Activated T-cell treated with anti-CD3 and anti-CD28 coated beads for 4 hours (primary cell): ENCODE measurements at regions not wholly inside any gene's neighbourhood (a gene's known extent, or its start where the extent isn't known, plus 50 kb on each side); places are given as distances from the start of the nearest gene placed in this dataset.

Experiments used
- DNase-seq: peaks from one replicate; pipeline ENCODE4 v3.0.0-alpha.2; 2020

DNA sequence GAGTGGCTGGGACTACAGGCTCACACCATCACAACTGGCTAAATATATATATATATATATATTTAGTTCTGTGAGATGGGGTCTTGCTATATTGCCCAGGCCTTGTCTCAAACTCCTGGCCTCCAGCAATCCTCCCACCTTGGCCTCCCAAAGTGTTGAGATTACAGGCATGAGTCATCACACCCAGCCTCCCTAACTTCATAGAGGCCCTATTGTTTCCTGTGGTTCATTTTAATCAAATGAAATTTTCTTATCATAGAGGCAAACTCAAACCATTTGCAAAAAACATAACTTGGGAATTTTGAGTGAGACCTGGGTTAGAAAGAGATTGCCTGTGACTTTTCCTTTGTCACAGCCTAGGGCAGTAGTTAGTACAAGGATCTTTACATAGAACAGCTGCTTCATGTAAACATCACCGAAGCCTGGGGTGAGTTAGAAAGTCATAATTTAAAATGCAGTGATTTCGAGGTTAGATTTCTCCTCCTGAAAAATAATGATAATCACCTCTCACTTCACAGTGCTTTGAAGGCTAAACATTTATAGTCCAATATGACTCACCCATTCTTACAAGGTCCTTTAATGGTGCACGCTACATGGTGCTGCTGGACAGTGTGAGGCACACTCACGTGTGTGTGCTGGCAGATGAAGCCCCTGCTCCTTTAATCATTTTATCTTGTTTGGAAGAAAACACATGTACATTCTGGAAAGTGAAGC lies 188.9 kb downstream of the RHOU start:
- DNase-seq, result no peak

GRCh38 chr1:228925691-228926090 lies 190.4 kb downstream of the RHOU start:
- DNase-seq, result no peak

DNA sequence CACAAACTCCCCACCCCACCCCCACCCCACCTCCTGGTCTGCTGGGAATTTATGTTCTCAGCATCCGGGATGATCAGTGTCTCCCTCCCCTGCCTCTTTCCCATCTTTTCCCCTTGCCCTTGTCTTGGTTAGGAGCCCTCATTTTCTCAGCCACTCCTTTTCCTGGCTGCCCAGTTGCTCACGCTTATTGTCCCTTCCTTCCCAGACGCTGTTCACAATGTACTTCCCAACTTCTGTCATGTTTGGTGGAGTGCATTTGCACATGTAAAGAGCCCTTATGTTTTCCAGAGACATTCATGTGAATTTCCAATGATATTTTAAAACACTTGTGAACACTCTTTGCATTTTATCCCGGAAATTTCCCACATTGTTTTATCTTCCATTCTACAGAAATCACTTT lies 192.1 kb downstream of the RHOU start:
- DNase-seq, result no peak

GRCh38 chr1:228927946-228928898 lies 192.9 kb downstream of the RHOU start:
- DNase-seq, result no peak

DNA sequence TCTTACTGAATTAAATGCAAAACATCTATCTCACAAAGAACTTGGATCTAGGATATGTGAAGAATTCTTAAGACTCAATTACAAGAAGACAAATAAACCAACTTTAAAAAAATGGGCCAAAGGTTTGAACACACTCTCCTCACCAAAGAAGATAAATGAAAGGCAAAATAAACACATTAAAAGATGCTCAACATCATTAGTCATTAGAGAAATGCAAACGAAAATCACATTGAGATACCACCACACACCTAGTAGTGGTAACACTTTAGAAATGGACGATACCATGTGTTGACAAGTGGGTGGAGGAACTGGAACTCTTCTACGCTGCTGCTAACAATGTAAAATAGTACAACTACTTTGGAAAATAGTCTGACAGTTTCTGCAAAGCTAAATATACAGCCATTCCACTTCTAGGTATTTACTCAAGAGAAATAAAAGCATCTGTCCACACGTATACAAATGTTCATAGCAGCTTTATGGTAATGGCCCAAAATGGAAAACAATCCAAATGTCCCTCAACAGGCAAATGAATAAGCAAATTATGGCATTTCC lies 194.3 kb downstream of the RHOU start:
- no peak for DNase-seq

- DNase-seq, result no peak
These were observed 195.2 kb downstream of the RHOU start for GRCh38 chr1:228930479-228930957.

- DNase-seq, result no peak
These were observed 198.5 kb downstream of the RHOU start for GRCh38 chr1:228933753-228934152.

- no peak for DNase-seq
These were observed 200.0 kb downstream of the RHOU start for GRCh38 chr1:228935198-228935663.

- no peak for DNase-seq
These were observed 200.8 kb downstream of the RHOU start for GRCh38 chr1:228935855-228936727.

DNA sequence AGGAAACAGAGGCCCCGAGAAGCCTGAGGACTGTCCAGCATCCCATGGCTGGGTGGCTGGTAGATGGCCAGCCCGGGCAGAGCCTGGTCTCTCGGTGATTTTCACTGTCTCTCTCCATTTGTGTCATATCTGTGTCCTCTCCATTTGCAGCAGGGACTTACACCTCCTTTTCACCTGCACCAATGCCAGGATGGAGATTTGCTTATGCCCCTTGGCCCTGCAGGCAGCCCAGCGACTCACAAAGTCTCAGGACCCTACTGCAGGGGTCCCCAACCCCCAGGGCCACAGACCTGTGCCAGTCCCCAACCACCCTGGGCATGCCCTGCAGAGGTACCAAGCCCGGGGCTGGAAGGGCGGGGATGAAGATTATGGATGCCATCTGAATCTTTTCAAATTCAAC lies 201.6 kb downstream of the RHOU start:
- no peak for DNase-seq

DNA sequence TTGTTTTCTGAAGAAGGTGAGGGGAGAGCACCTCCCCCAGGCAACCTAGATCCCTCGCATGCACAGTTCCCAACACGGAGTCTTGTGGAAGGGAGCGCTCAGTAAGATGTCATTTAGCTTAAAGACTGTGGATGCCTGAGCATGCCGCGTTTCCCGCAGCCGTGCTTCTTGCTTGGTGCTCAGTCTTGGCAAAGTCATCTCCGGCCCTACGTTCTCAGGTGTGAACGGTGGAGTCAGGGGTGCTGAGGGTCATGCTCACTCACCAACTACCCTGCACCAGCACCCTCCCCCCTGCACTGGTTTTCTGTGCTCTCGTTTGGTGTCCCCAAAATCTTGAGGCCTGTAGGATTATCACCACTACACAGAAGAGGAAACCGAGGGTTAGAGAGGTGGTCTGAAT lies 202.1 kb downstream of the RHOU start:
- DNase-seq, result no peak

- no peak for DNase-seq
These were observed 202.7 kb downstream of the RHOU start for GRCh38 chr1:228937851-228938536.

GRCh38 chr1:228938537-228938901 lies 203.2 kb downstream of the RHOU start:
- DNase-seq, result no peak

DNA sequence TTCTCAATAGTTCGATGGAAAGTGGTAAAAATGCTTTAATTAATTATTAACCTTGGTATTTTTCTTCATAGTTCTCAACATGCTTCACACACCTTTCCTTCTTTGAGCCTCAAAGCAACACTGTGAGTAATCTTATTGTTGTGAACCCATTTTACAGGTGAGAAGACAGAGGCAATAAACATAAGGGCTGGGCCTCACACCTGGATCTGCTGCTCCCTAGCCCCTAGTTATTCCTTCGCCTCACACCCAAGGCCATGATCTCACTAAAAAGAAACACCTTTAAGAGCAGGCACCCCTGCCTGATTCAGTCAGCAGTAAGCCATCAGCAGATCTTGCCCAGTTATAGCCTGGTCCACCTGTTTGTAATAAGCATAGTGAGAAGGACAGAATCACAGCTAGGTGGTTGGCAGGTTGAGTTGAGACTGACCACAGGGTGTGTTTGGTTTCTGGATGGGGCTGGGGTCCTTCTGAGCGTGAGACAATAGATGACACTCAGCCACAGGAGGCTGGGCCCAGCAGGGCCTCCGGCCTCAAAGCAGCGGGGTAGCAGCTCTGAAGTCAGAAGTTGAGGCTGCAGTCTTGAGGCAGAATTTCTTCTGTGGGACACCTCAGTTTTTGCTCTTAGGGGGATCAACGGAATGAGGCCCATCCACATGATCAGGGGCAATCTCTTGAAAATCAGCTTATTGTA lies 203.9 kb downstream of the RHOU start:
- no peak for DNase-seq

- DNase-seq, result no peak
These were observed 204.7 kb downstream of the RHOU start for GRCh38 chr1:228939881-228940392.

DNA sequence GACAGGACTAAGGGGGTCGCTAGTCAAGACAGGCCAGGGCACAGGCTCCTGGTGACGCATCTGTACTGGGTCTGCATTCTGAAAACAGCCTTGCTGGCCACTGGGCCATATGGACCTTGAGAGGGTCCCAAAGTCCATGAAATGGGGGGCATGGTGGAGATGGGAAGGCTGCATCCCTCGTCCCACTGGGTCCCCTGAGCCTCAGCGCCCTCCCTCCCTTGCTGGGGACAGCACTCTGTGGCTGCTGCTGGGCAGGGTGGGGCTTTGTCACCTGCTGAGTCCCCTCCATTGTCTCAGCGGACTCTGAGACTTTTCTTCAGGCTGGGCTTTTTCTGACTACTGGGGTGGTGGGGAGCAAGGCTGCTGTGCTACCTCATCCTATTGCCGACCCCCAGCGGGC lies 205.2 kb downstream of the RHOU start:
- DNase-seq, result no peak

DNA sequence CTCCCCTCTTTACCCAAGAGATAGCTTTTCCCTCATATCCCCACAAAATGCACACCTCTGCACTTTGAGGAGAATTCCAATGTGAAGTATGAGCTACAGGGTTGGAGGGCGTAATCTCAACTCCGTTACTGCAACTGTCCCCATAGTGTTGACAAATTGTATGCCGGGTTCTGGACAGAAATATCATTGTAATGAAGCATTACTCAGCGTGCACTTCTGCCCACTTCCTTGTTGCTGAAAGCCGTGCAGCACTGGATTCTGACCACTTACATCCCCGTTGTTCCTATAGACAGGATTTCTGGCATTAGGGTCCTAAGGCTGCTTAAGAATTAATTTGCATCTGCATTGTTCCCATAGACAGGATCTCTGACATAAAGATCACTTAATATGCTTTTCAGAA lies 205.6 kb downstream of the RHOU start:
- no peak for DNase-seq

GRCh38 chr1:228941666-228942065 lies 206.4 kb downstream of the RHOU start:
- no peak for DNase-seq

GRCh38 chr1:228943436-228943835 lies 208.2 kb downstream of the RHOU start:
- DNase-seq, result no peak

DNA sequence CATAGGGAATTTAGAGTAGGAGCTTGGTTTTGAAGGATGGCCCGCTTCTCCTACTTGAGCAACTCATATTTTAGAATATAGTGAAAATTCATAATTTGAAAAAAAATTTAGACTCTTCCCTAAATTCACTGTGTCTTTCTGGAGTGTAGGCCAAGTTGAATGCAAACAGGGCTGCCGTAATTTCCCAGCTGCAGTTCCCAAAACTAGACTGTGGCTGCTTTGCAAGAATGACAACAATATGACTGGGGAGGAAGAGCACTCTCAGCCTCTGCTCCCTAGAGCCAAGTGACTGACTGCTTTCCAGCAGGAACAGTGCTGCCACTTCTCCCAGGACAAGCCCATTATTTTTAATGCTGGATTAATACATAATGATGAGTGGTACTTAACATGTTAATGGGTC lies 209.0 kb downstream of the RHOU start:
- no peak for DNase-seq

GRCh38 chr1:228944935-228945371 lies 209.7 kb downstream of the RHOU start:
- no peak for DNase-seq
